Stimulated activated CD8-positive, alpha-beta memory T cell treated with anti-CD3 and anti-CD28 coated beads, Interleukin-12 subunit alpha, Interleukin-12 subunit beta, amount 100 ng/mL, for 24 hours (primary cell): ENCODE measurements at regions not wholly inside any gene's neighbourhood (a gene's known extent, or its start where the extent isn't known, plus 50 kb on each side); places are given as distances from the start of the nearest gene placed in this dataset.
A peak's percentile ranks its signal among the peaks of the same experiment; 100 is the strongest.
"Not testable (repeated sequence)": the region's sequence is repeated elsewhere in the genome, so short reads cannot be mapped to it uniquely, and the experiment has no call there.

ENCODE experiments used
- DNase-seq: peaks from one replicate; pipeline ENCODE4 v3.0.0-alpha.2; 2020; ENCODE audit errors: extremely low read depth

DNA sequence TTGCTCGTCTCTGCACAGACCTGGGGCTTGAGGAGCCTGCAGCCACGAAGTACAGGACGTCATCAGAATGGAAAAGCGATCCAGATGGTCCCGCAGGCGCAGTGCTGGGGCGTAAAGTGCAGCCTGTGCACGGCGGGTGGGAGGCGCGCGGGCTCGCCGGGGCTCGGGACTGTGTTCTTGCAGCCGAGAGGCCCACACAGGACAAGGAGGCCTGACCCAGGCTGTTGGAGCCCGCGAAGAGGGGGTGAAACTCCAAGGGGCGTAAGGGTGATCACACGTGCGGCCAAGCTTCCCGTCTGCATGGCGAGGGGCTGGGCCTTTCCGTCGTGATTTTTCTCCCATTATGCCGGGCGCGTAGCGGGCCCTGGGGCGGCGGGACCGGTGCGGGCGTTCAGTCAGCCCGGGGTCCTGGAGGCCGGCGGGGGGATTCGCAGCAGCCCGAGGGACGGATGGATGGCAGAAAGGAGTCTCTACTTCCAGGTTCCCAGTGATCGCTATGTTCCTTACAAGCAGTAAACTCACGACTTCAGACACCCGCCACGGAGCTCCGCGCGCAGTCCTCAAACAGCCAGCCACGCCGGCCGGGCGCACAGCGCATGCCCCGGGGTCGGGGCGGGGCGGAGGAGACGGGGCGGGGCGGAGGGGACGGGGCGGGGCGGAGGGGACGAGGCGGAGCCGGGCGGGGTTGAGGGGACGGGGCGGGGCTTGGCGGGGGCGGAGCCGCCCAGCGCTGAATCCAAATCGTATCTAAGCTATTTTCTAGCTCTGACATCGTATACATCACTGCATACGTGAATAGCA lies 141.0 kb upstream of the KCNJ18 start:
- DNase-seq, result peak; percentile 49

DNA sequence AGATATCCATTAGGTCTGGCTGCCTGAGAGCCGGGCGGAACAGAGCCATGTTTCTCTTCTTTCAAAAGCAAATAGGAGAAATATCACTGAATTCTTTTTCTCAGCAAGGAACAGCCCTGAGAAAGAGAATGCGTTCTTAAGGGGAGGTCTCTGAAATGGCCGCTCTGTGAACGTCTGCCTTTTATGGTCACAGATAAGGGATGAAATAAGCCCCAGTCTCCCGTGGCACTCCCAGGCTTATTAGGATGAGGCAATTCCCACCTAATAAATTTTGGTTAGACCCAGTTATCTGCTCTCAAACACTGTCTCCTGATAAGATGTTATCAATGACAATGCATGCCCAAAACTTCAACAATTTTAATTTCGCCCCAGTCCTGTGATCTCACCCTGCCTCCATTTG lies 133.4 kb upstream of the KCNJ18 start:
- not testable (repeated sequence) for DNase-seq

DNA sequence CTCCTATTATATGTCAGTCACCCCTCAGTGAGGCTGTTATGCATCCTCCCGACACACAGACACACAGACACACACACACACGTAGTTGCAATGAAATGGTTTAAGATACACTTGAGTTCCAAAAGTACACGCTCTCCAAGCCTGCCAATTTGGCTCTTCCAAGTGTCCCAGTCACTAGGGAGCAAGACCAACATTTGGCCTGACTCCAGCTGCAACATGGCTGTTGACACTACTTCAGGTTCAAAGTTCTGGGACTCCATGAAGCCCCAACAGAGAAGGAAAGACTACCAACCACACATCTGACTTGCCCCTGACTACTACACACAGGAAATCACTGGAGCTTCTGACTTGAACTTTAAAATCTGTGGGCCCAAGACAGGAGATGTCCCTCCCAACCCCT lies 128.1 kb upstream of the KCNJ18 start:
- no peak for DNase-seq

DNA sequence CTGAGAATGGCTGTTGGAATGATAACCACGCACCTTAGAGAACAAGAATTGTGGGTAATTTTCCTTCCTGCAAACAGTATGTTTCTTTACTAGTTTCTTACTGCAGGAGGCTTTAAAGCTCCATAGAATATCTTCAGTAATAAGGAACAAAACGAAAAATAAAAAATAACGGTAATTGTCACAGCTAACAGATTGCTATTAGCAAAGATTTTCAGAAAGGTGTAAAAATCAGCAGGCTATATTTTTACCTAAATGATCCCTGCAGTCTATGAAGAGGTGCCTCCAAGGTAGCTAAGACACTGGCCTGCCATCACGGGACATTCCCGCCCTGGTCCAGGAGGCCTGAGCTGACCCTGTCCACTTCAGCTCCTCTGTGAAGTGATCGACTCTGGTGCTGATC lies 127.6 kb upstream of the KCNJ18 start:
- DNase-seq, result not testable (repeated sequence)

DNA sequence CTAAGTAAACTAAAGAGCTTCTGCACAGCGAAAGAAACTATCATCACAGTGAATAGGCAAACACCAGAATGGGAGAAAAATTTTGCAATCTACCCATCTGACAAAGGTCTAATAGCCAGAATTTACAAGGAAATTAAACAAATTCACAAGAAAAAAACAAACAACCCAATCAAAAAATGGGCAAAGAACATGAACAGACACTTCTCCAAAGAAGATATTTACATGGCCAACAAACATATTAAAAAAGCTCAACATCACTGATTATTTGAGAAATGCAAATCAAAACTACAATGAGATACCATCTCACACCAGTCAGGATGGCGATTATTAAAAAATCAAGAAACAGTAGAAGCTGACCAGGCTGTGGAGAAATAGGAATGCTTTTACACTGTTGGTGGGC lies 121.9 kb upstream of the KCNJ18 start:
- DNase-seq, result not testable (repeated sequence)

DNA sequence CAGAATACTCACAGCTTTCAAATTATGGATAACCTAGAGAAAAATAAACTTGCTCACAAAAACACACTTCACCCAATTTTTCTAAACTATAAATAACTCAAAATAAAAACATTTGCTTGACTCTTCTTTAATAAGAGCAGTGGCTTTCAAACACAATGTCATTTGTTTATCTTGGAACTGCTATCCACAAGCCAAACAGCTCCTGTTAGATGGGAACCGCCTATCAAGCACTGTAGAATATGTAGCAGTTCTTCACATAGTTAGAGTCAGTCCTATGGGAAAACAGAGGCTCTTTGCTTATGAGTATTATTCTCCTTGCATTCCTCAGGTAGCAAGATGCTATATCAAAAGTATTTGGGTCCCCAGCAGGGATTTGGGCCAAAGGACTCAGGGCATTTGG lies 120.2 kb upstream of the KCNJ18 start:
- DNase-seq, result not testable (repeated sequence)

DNA sequence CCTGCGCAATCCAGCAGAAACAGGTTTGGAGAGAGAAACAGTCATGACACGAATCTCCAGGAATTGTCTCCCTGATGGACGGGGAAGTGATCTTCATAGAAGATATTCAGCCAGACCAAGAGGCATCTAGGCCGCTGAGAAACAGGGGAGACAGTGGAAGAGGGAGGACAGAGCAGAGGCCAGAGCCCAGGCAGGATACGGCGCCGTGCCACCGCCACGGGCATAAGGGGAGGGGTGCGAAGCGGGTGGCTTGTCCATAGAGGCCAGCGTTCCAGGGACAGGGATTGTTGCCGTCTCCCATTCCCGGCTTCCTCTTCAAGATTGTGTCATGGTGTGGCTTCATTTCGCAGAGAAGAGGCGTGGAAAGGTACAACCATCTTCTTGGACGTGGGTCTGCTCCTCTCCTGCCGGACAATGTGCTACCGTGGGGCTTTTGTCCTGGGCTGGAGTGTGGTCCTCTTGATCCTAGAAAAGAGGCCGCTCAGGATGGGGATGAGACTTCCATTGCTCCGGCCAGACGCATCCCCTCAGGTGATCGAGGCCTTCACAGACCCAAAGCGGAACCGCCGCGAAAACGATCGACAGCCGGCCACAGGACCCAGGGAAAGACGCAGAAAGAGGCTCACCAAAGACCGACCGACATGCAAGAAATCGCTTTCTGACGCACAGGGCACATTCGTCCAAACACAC lies 118.9 kb upstream of the KCNJ18 start:
- DNase-seq, result not testable (repeated sequence)

DNA sequence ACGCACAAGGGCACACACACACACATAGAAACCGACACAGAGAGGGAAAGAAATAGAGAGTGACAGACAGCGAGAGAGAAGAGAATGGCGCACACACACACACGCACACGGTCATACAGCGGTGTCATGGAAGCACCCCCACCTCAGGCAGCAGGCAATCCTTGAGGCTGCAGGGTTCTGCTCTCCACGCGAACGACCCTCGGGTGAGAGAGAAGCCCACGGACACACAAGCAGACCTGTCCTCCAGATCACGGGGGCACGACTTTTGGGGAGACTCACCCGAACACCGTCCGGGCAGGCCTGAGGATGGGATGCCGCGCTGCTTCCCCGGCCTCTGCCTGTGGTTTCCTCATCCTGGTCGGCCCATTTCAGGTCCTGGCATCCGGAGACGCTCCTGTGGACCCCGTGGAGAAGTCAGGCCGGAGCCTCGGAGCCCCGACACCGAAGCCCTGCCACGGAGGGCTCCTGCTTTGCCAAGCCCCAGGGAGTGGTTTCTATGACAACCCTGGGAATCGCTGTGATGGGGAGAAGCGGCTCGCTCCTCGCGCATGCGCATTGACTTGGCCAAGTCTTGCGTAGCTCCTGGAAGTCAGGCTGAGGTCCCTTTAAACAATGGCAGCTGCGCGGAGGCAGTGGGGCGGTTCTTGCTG lies 118.2 kb upstream of the KCNJ18 start:
- no peak for DNase-seq

DNA sequence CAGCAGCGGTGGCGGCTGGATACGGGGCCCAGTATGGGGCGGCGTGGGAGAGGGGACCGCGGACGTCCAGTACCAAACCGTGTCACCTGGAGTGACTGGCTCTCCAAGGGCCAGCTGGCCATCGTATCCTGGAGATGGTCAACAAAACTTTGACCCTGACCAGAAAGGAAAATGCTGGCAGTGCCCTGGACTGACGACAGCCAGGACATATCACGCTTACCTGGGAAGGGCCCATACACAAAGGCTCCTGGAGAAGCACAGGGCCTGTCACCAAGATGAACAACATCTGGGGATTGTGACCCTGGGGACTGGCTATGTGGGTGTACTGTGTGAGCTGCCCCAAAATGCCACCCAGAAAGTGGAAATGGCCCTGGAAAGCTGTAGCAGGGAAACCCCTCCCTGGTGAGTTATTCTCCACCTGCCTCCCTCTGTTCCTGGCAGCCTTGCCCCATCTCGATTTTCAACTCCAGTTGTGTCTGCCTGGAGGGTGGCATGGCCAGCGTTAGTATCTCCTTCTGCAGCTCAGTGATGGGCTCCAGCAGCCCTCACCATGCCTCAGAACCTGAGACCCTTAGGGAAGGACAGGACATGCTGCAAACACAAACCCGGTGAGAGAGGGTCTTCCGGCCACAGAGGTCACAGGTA lies 117.6 kb upstream of the KCNJ18 start:
- not testable (repeated sequence) for DNase-seq

DNA sequence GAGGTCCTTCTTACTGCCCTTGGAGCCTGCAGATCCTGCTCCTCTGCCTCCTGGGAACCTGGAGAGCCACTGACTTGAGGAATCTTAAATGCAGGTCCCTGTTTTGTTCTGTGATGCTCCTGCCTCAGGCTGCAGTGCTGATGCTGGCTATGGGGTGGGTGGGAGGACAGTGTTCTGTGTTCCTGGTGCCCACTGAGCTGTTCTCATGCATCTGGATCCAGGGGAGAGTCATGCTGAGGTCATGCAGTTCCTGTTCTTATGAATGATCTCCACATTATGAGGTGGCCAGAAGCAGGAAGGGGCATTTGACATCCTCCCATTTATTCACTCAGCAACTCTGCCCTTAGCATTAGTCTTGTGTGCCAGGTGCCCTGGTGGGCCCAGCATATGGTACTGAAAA lies 113.5 kb upstream of the KCNJ18 start:
- not testable (repeated sequence) for DNase-seq

DNA sequence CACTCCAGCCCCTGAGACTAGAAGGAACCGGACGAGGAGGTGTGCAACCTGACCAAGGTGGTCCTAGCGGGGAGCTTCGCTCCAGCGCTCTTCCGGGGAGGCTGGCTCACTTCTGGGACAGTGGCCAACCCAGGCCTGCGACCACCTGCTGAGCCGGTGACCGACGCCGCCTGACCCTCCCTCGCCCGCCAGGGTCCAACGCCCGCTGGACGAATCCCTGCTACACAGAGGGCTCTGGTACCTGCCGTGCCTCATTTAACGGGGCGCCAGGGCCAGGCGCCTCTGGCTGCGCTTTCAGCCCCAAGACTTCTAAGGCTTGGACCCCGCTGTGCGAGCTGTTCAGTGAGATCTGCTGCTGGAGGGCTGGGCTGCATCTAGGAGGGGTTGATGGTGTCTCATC lies 99.5 kb upstream of the KCNJ18 start:
- DNase-seq, result no peak

DNA sequence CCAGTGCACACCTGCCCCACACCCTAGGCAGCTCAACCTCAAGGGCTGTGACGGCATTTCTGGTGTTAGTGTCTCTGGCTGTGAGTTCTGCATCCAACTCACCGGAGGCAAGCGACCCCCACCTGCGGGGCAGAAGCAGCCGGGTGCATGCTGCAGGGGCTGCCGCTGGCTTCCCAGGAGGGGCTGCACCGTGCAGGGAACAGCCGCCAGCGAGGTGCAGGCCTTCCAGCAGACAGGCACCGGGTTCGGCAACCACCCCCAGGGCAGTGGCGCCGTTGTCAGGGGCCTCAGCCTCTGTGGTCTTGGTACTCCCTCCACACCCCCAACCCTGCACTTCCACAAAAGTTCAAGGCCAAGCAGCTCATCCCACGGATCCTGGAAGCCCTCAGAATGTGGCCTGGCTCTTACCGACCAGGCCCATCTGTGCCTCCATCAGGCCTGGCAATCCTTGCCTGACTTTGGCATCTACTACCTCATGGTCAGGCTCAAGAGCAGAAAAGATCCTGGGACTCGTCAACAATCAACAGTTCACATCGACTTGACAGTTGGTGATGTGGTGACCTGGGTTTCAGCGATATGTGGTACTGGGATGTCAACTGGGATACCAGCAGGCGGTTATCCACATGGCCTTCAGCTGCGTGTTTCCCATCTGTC lies 98.7 kb upstream of the KCNJ18 start:
- not testable (repeated sequence) for DNase-seq

DNA sequence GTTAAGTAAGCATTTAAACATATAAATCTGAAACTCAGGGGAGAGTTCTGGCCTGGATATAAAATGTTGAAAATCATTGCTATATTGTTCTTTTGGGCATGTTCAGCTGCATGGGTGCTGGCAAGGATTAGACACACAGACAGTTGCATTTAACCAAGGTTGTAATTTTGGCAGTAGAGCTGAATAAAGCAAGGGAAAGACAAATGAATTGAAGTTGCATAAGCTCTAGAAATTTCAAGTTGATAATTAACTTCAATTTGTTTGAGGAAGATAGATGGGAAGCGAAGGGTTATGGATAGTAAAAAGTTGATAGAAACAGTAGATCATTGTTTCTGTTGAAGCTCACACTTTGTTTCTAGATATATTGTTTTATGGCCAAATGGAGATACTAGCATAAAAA lies 97.2 kb upstream of the KCNJ18 start:
- DNase-seq, result no peak

DNA sequence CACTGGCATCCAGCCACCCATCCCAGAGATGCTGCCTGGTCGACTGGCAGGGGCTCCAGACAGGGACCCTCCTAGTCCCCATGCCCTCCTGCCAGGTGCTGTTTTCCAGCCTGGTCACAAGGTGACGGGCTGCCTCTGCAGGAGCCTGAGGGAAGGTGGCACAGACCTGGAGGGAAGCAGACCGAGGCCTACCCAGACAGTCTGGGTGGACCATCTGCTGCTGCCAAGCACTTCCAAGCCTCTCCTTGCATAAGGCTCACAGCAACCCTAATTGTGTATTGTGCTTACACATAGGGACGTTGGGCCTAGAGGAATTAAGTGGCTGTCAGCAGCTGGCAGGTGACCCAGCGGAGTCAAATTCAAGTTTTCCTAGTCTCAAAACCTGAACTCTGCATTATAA lies 90.1 kb upstream of the KCNJ18 start:
- DNase-seq, result no peak

DNA sequence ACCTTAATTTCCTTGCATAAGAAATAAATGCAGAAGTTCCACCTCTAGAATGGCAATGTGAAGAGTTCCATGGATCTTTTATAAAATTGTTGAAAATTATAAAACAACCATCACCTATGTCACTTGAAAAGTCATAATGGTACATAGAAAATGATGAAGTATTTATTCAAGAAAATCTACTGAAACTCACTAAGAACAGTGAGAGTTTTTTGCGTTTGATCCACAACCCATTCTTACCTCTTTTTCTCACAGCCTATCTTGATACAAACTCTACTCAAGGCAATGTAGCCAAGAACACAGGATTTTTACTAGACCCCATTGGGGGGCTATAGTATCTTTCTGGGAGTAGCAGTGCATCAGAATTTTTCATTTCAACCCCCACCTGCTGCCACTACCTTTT lies 89.0 kb upstream of the KCNJ18 start:
- not testable (repeated sequence) for DNase-seq

DNA sequence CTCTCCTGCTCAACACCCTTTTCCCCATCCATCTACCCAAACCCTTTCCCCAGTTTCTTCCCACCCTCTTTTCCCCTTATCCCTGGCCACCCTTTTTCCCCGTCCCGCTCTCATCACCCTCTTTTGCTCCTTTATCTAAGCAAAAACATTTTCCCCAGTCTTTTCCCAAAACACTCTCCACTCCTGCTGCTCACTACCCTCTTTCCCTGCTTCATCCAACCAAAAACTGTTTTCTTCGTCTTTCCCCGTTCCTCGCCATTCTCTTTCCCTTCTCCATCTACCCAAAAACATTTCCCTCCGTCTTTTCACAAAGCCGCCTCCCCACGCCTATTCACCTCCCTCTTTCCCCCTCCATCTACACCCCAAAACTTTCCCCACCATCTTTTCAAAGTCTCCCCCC lies 80.9 kb upstream of the KCNJ18 start:
- not testable (repeated sequence) for DNase-seq

DNA sequence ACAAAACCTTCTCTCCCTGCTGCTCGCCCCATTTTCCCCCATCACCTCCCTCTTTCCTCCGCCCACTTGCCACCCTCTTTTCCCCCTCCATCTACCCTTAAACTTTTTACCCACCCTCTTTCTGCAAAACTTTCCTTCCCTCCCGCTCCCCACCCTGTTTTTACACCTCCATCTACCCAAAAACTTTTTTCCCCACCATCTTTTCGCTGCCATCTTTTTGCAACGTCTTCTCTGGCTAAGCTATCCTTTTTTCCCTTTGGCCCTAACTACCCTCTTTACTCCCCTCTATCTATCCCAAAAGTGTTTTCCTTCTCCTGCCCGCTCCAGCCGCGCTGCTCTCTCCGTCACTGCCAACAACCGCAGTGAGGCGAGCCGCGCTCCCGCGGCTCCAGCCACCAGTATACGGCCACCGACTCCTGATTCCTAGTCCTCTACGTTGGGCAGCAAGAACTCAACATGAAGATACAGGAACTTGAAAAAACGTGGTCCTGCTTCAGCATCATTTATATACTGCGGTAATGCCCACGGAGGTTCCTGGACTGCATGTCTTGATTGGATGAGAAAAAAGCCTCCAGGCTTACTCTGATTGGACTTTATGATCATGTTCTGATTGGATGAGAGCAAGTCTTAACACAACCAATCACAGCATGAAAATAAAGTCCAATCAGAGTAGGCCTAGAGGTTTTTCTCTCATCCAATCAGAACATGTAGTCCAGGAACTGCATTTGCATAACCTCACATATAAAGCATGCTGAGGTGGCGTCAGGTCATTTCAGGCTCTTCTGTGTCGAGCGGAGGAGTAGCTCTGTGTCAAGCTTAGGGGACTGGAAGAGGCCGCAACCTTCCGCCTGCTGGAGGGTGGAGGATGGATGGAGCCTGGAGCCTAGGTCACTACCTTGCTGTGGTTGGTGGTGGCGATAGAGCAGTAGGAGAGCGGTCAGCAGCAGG lies 79.9 kb upstream of the KCNJ18 start:
- DNase-seq, result not testable (repeated sequence)

DNA sequence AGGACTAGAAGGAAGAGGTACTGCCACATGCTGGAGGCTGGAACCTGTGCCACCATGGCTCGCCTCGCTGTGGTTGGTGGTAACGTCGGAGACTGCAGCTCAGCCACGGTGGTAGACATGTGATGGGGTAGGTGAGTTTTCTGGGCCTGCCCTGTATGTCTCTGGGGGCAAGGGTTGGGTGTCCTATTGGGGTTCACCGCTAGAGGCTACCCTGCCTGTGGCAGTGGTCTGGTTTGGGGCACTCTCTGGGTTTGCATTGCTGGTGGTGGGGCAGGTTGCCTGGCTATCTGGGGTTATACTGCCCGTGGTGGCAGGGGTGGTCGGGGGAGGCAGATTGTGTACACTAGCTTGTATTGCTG lies 79.3 kb upstream of the KCNJ18 start:
- DNase-seq, result no peak

DNA sequence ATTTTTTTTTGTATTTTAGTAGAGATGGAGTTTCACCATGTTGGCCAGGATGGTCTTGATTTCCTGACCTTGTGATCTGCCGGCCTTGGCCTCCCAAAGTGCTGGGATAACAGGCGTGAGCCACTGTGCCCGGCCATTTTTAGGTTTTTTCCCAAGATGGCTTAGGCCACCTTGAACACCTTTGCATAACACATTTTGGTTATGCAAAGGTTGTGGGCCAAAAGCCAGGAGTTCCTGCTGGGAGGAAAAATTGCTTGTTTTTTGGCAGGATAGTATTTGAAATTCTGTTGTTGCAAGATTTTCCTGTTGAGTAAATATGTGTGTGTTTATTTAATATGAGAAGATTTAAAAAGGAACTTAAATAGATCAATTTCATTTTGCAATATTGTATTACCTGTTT lies 65.3 kb upstream of the KCNJ18 start:
- not testable (repeated sequence) for DNase-seq
